A549 (cell line): ENCODE measurements at regions not wholly inside any gene's neighbourhood (a gene's known extent, or its start where the extent isn't known, plus 50 kb on each side); places are given as distances from the start of the nearest gene placed in this dataset.
A peak's percentile ranks its signal among the peaks of the same experiment; 100 is the strongest.

Experiments
- CEBPB ChIP-seq, 2 experiments: fragments of >200 bp in 1 of 2; sonication (Bioruptor Twin) in 1 of 2; formaldehyde crosslinking in 1 of 2; IDR thresholded peaks; 2 replicates each; pipeline ENCODE4 v1.6.1; 2012 to 2016
- EP300 ChIP-seq, 2 experiments: fragments of >200 bp; sonication (Bioruptor Twin); formaldehyde crosslinking; IDR thresholded peaks; 2 replicates in 1 of 2; 3 replicates in 1 of 2; pipeline ENCODE4 v1.6.1; 2016 to 2017
- JUNB ChIP-seq: fragments of >200 bp; sonication (Bioruptor Twin); formaldehyde crosslinking; IDR thresholded peaks from 2 replicates; pipeline ENCODE4 v1.6.1; 2016
- NPAS2 ChIP-seq: fragments of 250-450 bp; sonication (Bioruptor Pico); IDR thresholded peaks from 2 replicates; pipeline ENCODE4 v1.8.0; 2022; ENCODE audit warnings: mild to moderate bottlenecking, moderate library complexity, borderline replicate concordance
- POLR2A ChIP-seq: IDR thresholded peaks from 2 replicates; pipeline ENCODE4 v1.6.1; 2012; ENCODE audit warnings: mild to moderate bottlenecking, low read length
- TF ChIP-seq, protein P1 (sequence below): IDR thresholded peaks from 2 replicates; pipeline ENCODE4 v1.6.1; 2012
- TF ChIP-seq, protein P2 (sequence below): fragments of >200 bp; sonication (Bioruptor Twin); formaldehyde crosslinking; IDR thresholded peaks from 3 replicates; pipeline ENCODE4 v1.5.1; 2016

DNA sequence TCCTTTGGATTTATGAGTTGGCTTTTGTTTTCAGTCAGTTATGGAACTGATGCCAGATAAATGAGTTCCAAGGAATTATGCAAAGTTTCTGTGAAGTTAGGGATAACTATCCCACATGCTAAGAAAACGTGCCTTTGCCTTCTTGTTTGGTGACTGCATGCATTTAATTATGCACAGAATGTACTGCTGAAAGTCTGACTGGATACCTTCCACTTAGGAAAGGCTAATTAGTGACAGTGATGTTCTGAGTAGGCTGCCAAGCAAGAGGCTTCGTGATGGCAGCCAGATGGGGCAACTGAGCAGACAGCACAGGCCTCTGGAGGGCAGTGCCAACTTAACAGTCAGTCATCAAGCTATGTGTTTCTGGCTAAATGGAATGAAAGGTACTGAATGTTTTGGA lies 289.9 kb downstream of the CD109 start:
- TF ChIP-seq JUNB (no peak), CEBPB (IDR thresholded peaks at IDR 0.05) (no peak), NPAS2 (CRISPR knock-in tag) (no peak), EP300 (IDR thresholded peaks at IDR 0.05) (no peak), POLR2A (no peak)
- TF ChIP-seq, protein P1, sequence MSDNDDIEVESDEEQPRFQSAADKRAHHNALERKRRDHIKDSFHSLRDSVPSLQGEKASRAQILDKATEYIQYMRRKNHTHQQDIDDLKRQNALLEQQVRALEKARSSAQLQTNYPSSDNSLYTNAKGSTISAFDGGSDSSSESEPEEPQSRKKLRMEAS: no peak
- TF ChIP-seq, protein P2, sequence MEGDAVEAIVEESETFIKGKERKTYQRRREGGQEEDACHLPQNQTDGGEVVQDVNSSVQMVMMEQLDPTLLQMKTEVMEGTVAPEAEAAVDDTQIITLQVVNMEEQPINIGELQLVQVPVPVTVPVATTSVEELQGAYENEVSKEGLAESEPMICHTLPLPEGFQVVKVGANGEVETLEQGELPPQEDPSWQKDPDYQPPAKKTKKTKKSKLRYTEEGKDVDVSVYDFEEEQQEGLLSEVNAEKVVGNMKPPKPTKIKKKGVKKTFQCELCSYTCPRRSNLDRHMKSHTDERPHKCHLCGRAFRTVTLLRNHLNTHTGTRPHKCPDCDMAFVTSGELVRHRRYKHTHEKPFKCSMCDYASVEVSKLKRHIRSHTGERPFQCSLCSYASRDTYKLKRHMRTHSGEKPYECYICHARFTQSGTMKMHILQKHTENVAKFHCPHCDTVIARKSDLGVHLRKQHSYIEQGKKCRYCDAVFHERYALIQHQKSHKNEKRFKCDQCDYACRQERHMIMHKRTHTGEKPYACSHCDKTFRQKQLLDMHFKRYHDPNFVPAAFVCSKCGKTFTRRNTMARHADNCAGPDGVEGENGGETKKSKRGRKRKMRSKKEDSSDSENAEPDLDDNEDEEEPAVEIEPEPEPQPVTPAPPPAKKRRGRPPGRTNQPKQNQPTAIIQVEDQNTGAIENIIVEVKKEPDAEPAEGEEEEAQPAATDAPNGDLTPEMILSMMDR: peak; percentile 15; the same call in 1 of the 3 replicates
